GM12878 (cell line): ENCODE measurements at regions not wholly inside any gene's neighbourhood (a gene's known extent, or its start where the extent isn't known, plus 50 kb on each side); places are given as distances from the start of the nearest gene placed in this dataset.

Experiments used
- ATAC-seq: fragments of 200-7000 bp; cut with Tn5 transposase; 3 replicates; pipeline ENCODE4 v1.9.1; 2020; ENCODE audit warnings: mild to moderate bottlenecking, moderate library complexity
- BruUV-seq: library from RNA; stranded (reverse); fragments of 400-500 nt; replicated peaks from 2 replicates; lab custom pipeline; 2021; lab: Mats Ljungman, UMichigan
- CTCF ChIA-PET: fragments of 300-600 bp; sonication (Branson Sonifier 250); formaldehyde crosslinking; extraction: SDS; loops from one replicate; lab custom pipeline; 2021; ENCODE audit warnings: inconsistent platforms; lab: Yijun Ruan, JAX
- POLR2A ChIA-PET: fragments of 350-600 bp; formaldehyde crosslinking; extraction: SDS; loops from one replicate; lab custom pipeline; 2021; ENCODE audit warnings: inconsistent platforms; lab: Charles Lee
- RAD21 ChIA-PET: fragments of 300-600 bp; sonication (Branson Sonifier 250); formaldehyde crosslinking; loops from one replicate; lab custom pipeline; 2023; ENCODE audit warnings: antibody characterized with exemption; ENCODE audit not compliant: unreplicated experiment; lab: Charles Lee
- SMC1A ChIA-PET: fragments of 300-600 bp; sonication (Branson Sonifier 250); formaldehyde crosslinking; loops from one replicate; lab custom pipeline; 2023; ENCODE audit not compliant: unreplicated experiment, uncharacterized antibody; lab: Charles Lee
- DNase-seq: peaks from one replicate; pipeline ENCODE4 v3.0.0-alpha.2; 2011; ENCODE audit warnings: low read depth, low spot score
- FAIRE-seq: peaks from 3 replicates; lab custom pipeline; 2011; peaks lifted over from hg19 to GRCh38; lab: Jason Lieb, UNC
- H2AFZ ChIP-seq: 2 replicates; pipeline ENCODE4 v1.6.0; 2011; ENCODE audit warnings: low read depth, low read length, control low read depth; ENCODE audit not compliant: control insufficient read depth
- H3K27ac ChIP-seq: 2 replicates; pipeline ENCODE4 v1.5.1; 2011; ENCODE audit warnings: control low read depth; ENCODE audit not compliant: control insufficient read depth, insufficient read depth
- H3K27me3 ChIP-seq, 2 experiments: replicated peaks in 1 of 2; 2 replicates each; pipeline versions ENCODE4 v1.6.0 to v1.6.1; 2011; ENCODE audit warnings: low read length in 1 of 2; ENCODE audit not compliant: control insufficient read depth in 2 of 2, insufficient read depth in 2 of 2
- H3K36me3 ChIP-seq, 2 experiments: 2 replicates each; pipeline ENCODE4 v1.5.1; 2011; ENCODE audit warnings: low read length in 1 of 2; ENCODE audit not compliant: control insufficient read depth in 2 of 2, insufficient read depth in 2 of 2
- H3K4me1 ChIP-seq: 2 replicates; pipeline ENCODE4 v1.6.1; 2011; ENCODE audit warnings: mild to moderate bottlenecking, low read length, moderate library complexity, mixed read lengths; ENCODE audit not compliant: control insufficient read depth, insufficient read depth
- H3K4me2 ChIP-seq: 2 replicates; pipeline ENCODE4 v1.6.0; 2011; ENCODE audit warnings: control low read depth; ENCODE audit not compliant: control insufficient read depth, insufficient read depth
- H3K4me3 ChIP-seq: fragments of 200-600 bp; sonication (generic); 2 replicates; pipeline ENCODE4 v1.5.1; 2016
- H3K79me2 ChIP-seq: 2 replicates; pipeline ENCODE4 v1.6.0; 2011; ENCODE audit warnings: low read length; ENCODE audit not compliant: control insufficient read depth, insufficient read depth
- H3K9ac ChIP-seq: 2 replicates; pipeline ENCODE4 v1.8.0; 2011; ENCODE audit warnings: low read length, control low read depth, mixed read lengths; ENCODE audit not compliant: control insufficient read depth, insufficient read depth
- H3K9me3 ChIP-seq: replicated peaks from 3 replicates; pipeline ENCODE4 v1.5.1; 2011; ENCODE audit warnings: mild to moderate bottlenecking, low read length; ENCODE audit not compliant: control insufficient read depth, insufficient read depth
- H4K20me1 ChIP-seq: 2 replicates; pipeline ENCODE4 v1.6.0; 2011; ENCODE audit not compliant: control insufficient read depth, insufficient read depth
- CHD4 ChIP-seq: fragments of 200-600 bp; sonication (generic); IDR thresholded peaks from 2 replicates; pipeline ENCODE4 v1.6.1; 2016; ENCODE audit warnings: mild to moderate bottlenecking
- CREM ChIP-seq: IDR thresholded peaks from 2 replicates; pipeline ENCODE4 v1.6.1; 2014; ENCODE audit warnings: antibody characterized with exemption, low read depth
- JUND ChIP-seq: IDR thresholded peaks from 2 replicates; pipeline ENCODE4 v1.6.1; 2012; ENCODE audit warnings: low read depth, mild to moderate bottlenecking, low read length, improper control_type of control experiment, moderate library complexity
- KLF5 ChIP-seq: fragments of 450-650 bp; IDR thresholded peaks from 2 replicates; pipeline ENCODE4 v1.6.1; 2014; ENCODE audit warnings: mild to moderate bottlenecking; ENCODE audit not compliant: partially characterized antibody
- LARP7 ChIP-seq: fragments of 450-650 bp; IDR thresholded peaks from 2 replicates; pipeline ENCODE4 v1.6.1; 2017; ENCODE audit warnings: mild to moderate bottlenecking
- NRF1 ChIP-seq: conservative IDR thresholded peaks from 2 replicates; pipeline ENCODE4 v1.6.1; 2011; ENCODE audit warnings: mild to moderate bottlenecking, low read depth, low read length, improper control_type of control experiment
- RAD21 ChIP-seq: IDR thresholded peaks from 2 replicates; pipeline ENCODE4 v1.6.1; 2011; ENCODE audit warnings: mild to moderate bottlenecking, low read depth, low read length, moderate library complexity; ENCODE audit not compliant: insufficient read depth
- TCF7 ChIP-seq: IDR thresholded peaks from 2 replicates; pipeline ENCODE4 v1.6.1; 2014; ENCODE audit warnings: antibody characterized with exemption, borderline replicate concordance
- ZNF217 ChIP-seq: fragments of 450-650 bp; IDR thresholded peaks from 2 replicates; pipeline ENCODE4 v1.6.1; 2017; ENCODE audit warnings: antibody characterized with exemption, mild to moderate bottlenecking
- ZNF24 ChIP-seq: fragments of 450-650 bp; IDR thresholded peaks from 2 replicates; pipeline ENCODE4 v1.6.1; 2017; ENCODE audit warnings: antibody characterized with exemption, mild to moderate bottlenecking
- ZNF622 ChIP-seq: fragments of 450-650 bp; IDR thresholded peaks from 2 replicates; pipeline ENCODE4 v1.6.1; 2017; ENCODE audit warnings: mild to moderate bottlenecking, inconsistent platforms
- WGBS: methylation state at CpG from one replicate; pipeline ENCODE4 v1.1.6; 2016; ENCODE audit warnings: low lambda C conversion rate; ENCODE audit not compliant: insufficient replicate concordance, insufficient coverage; ENCODE audit errors: missing lambda C conversion rate; 5-methylcytosine and 5-hydroxymethylcytosine counted together
- in situ Hi-C: fragments of 300-500 bp; cut with MboI; formaldehyde crosslinking; loops from 9 replicates; pipeline ENCODE4 v1.14.3; 2018; ENCODE audit warnings: mixed read lengths
- intact Hi-C: fragments of 100-400 bp; cut with micrococcal nuclease; formaldehyde crosslinking; loops from one replicate; pipeline ENCODE4 v1.14.2; 2022; ENCODE audit not compliant: unreplicated experiment
- TF ChIP-seq, protein P1 (sequence below): fragments of 150-350 bp; IDR thresholded peaks from 2 replicates; pipeline ENCODE4 v1.6.1; 2016; ENCODE audit warnings: low read depth, low read length
- TF ChIP-seq, protein P2 (sequence below): fragments of 450-650 bp; IDR thresholded peaks from 2 replicates; pipeline ENCODE4 v1.6.1; 2017; ENCODE audit warnings: antibody characterized with exemption, mild to moderate bottlenecking, moderate library complexity

DNA sequence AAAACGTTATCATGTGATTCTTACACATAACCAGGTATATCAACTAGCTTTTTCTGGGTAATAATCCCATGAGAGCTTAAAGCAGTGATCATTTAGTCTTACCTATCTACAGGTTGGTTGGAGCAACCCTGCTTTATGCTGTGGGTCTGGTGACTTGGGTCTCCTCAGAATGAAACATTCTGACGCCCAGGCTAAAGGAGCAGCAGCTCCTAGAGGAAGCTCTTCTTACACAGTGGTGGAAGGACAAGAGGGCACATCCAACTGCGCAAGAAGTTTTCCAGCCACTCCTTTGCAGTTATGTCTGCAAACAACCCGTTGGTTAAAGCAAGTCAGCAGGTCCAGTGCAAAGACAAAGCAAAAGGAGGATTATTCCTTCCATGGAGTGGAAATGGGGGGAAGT is 377.5 kb downstream of the EDEM1 start:
- FAIRE-seq: peak; percentile 18

DNA sequence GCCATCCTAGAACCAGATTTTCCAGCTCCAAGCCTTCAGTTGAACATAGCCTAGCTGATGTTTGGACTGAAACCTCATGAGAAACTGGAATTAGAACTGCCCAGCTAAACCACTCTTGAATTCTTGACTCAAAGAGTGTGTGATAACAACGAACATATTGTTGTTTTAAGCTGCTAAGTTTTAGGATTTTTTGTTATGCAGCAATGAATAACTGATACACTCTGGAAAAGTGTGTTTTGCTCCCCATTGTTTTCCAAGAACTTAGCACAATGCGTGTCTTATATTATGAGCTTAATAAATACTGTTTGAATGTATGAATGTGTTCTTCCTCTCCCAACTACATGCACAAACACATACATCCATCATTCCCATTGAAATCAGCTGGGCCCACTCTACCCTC is 379.6 kb downstream of the EDEM1 start:
- Histone ChIP-seq H4K20me1 (no peaks in the 10 kb centered on the region), H3K79me2 (no peaks in the 10 kb centered on the region), H3K4me3 (no peak overlapping the region), H3K4me1 (no peaks in the 10 kb centered on the region), H3K27me3 (no peaks in the 10 kb centered on the region), H2AFZ (no peak overlapping the region), H3K27ac (no peak overlapping the region), H3K4me2 (no peak overlapping the region), H3K9ac (no peak overlapping the region), H3K9me3 (no peaks in the 10 kb centered on the region), H3K36me3 (no peaks in the 10 kb centered on the region)
- ATAC-seq (no peak), FAIRE-seq (no peak), DNase-seq (no peak)
- ChIA-PET SMC1A (no interaction called here), POLR2A (no interaction called here), RAD21 (interaction anchor here (1.4 kb wide), 1 partner anchor 164 kb away, joined by 5 read pairs; no protein-coding TSS in a partner anchor), CTCF (interaction anchor here (1.3 to 2.0 kb wide), 2 partner anchors 8 to 164 kb away, joined by 4 to 17 read pairs; no protein-coding TSS in a partner anchor)
- 50% methylated on average over 2 of the region's 2 CpGs for WGBS
- intact Hi-C loops: no loop called here
- BruUV-seq: no TSS peak
- in situ Hi-C loops: no loop called here
- TF ChIP-seq ZNF24 (no peak), TCF7 (no peak), ZNF217 (no peak), RAD21 (no peak), JUND (no peak), KLF5 (no peak), CREM (no peak), NRF1 (no peak), ZNF622 (no peak), LARP7 (no peak)
- TF ChIP-seq, protein P1, sequence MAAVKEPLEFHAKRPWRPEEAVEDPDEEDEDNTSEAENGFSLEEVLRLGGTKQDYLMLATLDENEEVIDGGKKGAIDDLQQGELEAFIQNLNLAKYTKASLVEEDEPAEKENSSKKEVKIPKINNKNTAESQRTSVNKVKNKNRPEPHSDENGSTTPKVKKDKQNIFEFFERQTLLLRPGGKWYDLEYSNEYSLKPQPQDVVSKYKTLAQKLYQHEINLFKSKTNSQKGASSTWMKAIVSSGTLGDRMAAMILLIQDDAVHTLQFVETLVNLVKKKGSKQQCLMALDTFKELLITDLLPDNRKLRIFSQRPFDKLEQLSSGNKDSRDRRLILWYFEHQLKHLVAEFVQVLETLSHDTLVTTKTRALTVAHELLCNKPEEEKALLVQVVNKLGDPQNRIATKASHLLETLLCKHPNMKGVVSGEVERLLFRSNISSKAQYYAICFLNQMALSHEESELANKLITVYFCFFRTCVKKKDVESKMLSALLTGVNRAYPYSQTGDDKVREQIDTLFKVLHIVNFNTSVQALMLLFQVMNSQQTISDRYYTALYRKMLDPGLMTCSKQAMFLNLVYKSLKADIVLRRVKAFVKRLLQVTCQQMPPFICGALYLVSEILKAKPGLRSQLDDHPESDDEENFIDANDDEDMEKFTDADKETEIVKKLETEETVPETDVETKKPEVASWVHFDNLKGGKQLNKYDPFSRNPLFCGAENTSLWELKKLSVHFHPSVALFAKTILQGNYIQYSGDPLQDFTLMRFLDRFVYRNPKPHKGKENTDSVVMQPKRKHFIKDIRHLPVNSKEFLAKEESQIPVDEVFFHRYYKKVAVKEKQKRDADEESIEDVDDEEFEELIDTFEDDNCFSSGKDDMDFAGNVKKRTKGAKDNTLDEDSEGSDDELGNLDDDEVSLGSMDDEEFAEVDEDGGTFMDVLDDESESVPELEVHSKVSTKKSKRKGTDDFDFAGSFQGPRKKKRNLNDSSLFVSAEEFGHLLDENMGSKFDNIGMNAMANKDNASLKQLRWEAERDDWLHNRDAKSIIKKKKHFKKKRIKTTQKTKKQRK: no peak
- TF ChIP-seq, protein P2, sequence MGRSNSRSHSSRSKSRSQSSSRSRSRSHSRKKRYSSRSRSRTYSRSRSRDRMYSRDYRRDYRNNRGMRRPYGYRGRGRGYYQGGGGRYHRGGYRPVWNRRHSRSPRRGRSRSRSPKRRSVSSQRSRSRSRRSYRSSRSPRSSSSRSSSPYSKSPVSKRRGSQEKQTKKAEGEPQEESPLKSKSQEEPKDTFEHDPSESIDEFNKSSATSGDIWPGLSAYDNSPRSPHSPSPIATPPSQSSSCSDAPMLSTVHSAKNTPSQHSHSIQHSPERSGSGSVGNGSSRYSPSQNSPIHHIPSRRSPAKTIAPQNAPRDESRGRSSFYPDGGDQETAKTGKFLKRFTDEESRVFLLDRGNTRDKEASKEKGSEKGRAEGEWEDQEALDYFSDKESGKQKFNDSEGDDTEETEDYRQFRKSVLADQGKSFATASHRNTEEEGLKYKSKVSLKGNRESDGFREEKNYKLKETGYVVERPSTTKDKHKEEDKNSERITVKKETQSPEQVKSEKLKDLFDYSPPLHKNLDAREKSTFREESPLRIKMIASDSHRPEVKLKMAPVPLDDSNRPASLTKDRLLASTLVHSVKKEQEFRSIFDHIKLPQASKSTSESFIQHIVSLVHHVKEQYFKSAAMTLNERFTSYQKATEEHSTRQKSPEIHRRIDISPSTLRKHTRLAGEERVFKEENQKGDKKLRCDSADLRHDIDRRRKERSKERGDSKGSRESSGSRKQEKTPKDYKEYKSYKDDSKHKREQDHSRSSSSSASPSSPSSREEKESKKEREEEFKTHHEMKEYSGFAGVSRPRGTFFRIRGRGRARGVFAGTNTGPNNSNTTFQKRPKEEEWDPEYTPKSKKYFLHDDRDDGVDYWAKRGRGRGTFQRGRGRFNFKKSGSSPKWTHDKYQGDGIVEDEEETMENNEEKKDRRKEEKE: no peak

More for the DNA sequence above, 377.5 kb downstream of the EDEM1 start:
- no peaks in the 10 kb centered on the region for H3K9me3 ChIP-seq
- no peaks in the 10 kb centered on the region for H3K4me1 ChIP-seq
- H3K27me3 ChIP-seq: no peaks in the 10 kb centered on the region
- ChIA-PET POLR2A (no interaction called here), CTCF (interaction anchor here (3.2 kb wide), 1 partner anchor 166 kb away, joined by 13 read pairs; no protein-coding TSS in a partner anchor), SMC1A (interaction anchor here (0.5 to 1.2 kb wide), 3 partner anchors 15 to 150 kb away, joined by 4 read pairs; no protein-coding TSS in a partner anchor), RAD21 (interaction anchor here (0.6 kb wide), 1 partner anchor 138 kb away, joined by 4 read pairs; no protein-coding TSS in a partner anchor)
- H2AFZ ChIP-seq: no peak overlapping the region
- no peak overlapping the region for H3K9ac ChIP-seq
- H3K4me3 ChIP-seq: no peak overlapping the region
- intact Hi-C loops: no loop called here
- ATAC-seq (no peak), DNase-seq (no peak)
- H3K79me2 ChIP-seq: no peaks in the 10 kb centered on the region
- TF ChIP-seq CHD4: no peak
- H3K36me3 ChIP-seq: no peaks in the 10 kb centered on the region
- in situ Hi-C loops: no loop called here
- H4K20me1 ChIP-seq: no peaks in the 10 kb centered on the region
- no peak overlapping the region for H3K4me2 ChIP-seq
- BruUV-seq: no TSS peak
- H3K27ac ChIP-seq: no peak overlapping the region
- WGBS: 34% methylated on average over 4 of the region's 4 CpGs
